Stomach (tissue), 8 donors: ENCODE measurements at regions not wholly inside any gene's neighbourhood (a gene's known extent, or its start where the extent isn't known, plus 50 kb on each side); places are given as distances from the start of the nearest gene placed in this dataset.

ENCODE experiments used
- DNase-seq, 2 donors: peaks; one replicate each; pipeline versions ENCODE4 v3.0.0 to v3.0.0-alpha.2; 2013 to 2019
- H3K27ac ChIP-seq, 5 donors: fragments of 200-600 bp in 4 of 5; sonication (generic) in 4 of 5; one replicate each; pipeline ENCODE4 v1.5.1; 2013 to 2019; ENCODE audit warnings: mild to moderate bottlenecking in 1 of 5, moderate library complexity in 1 of 5
- H3K27me3 ChIP-seq, 3 donors: fragments of 200-600 bp; sonication (generic); one replicate each; pipeline ENCODE4 v1.5.1; 2017 to 2019; ENCODE audit warnings: mixed run types in 1 of 3
- H3K36me3 ChIP-seq, 4 donors: fragments of 200-600 bp; sonication (generic); 1 replicate in 3 of 4; 2 replicates in 1 of 4; pipeline ENCODE4 v1.5.1; 2016 to 2019
- H3K4me1 ChIP-seq, 4 donors: fragments of 200-600 bp; sonication (generic); one replicate each; pipeline ENCODE4 v1.5.1; 2016 to 2019
- H3K4me3 ChIP-seq, 4 donors: fragments of 200-600 bp; sonication (generic) in 3 of 4; one replicate each; pipeline ENCODE4 v1.5.1; 2016 to 2019; ENCODE audit warnings: mild to moderate bottlenecking in 1 of 4
- H3K9me3 ChIP-seq, 4 donors: fragments of 200-600 bp; sonication (generic); one replicate each; pipeline ENCODE4 v1.5.1; 2016 to 2019
- CTCF ChIP-seq, 7 experiments: fragments of 450-650 bp in 4 of 7; fragments of 200-600 bp in 3 of 7; sonication (generic) in 3 of 7; IDR thresholded peaks; one replicate each; pipeline ENCODE4 v1.5.1; 2016 to 2019; ENCODE audit warnings: antibody characterized with exemption in 7 of 7, control low read depth in 2 of 7, mild to moderate bottlenecking in 1 of 7
- EP300 ChIP-seq: sonication (generic); formaldehyde crosslinking; IDR thresholded peaks from one replicate; pipeline ENCODE4 v1.6.1; 2017; ENCODE audit warnings: antibody characterized with exemption
- POLR2A ChIP-seq, 4 donors: fragments of 450-650 bp; IDR thresholded peaks; one replicate each; pipeline ENCODE4 v1.6.1; 2016; ENCODE audit warnings: antibody characterized with exemption in 4 of 4, control low read depth in 2 of 4, mild to moderate bottlenecking in 1 of 4, moderate library complexity in 1 of 4
- POLR2AphosphoS5 ChIP-seq, 3 donors: sonication (generic); formaldehyde crosslinking; IDR thresholded peaks; one replicate each; pipeline ENCODE4 v1.6.1; 2016; ENCODE audit warnings: antibody characterized with exemption in 3 of 3
- WGBS, 5 donors: extraction: QIAGEN DNeasy Blood & Tissue Kit in 3 of 5; methylation state at CpG; one replicate each; pipeline versions ENCODE4 v1.1.5 to v1.1.7; 2013 to 2018; 5-methylcytosine and 5-hydroxymethylcytosine counted together
- intact Hi-C: fragments of 100-400 bp; cut with DNase I; formaldehyde crosslinking; loops from one replicate; pipeline ENCODE4 v1.15.1; 2023; ENCODE audit warnings: low total_unique reads
- donor health status: healthy with polysubstance abuse.
- donor health status: Bipolar disorder and iron deficiency.
- donor health status: healthy.

- Histone ChIP-seq H3K27me3 (no peaks in the 10 kb centered on the region), H3K36me3 (no peaks in the 10 kb centered on the region), H3K4me3 (no peak overlapping the region), H3K27ac (no peak overlapping the region), H3K4me1 (no peaks in the 10 kb centered on the region), H3K9me3 (peaks cover 0 to 6% (median 2%) of the 10 kb centered on the region in 4 donors)
- 64 to 83% (median 75%) methylated on average over 2 of the region's 2 CpGs for WGBS, 5 donors
- intact Hi-C loops, result no loop called here
- DNase-seq, result no peak
- TF ChIP-seq EP300 (no peak), POLR2A (IDR thresholded peaks at IDR 0.05) (no peak), POLR2AphosphoS5 (IDR thresholded peaks at IDR 0.05) (no peak), CTCF (IDR thresholded peaks at IDR 0.05) (no peak)
These were observed 942.6 kb upstream of the PRMT6 start for GRCh38 chr1:106113851-106114250.

DNA sequence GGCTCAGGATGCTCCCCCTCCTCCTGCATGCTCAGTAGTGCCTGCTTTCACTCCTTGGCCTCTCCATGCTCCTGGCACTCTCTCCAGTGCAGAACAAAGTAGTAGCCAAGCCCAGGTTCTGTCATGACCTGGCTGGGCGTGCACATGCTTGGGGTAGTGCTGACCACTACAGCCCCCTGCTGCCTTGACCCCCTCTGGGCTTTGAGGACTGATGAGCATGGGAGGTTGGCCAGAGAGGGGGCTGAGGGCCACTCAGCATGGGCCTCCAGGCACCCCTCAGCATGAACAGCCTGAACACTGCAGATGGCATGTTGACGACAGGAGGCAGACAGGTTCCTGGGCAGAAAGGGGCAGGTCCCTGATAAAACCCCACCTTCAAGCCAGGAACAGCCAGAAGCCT lies 935.7 kb upstream of the PRMT6 start:
- no peak for TF ChIP-seq EP300
- no peak for TF ChIP-seq POLR2AphosphoS5 (IDR thresholded peaks at IDR 0.05)
- TF ChIP-seq CTCF (IDR thresholded peaks at IDR 0.05), result no peak
- no peak for TF ChIP-seq POLR2A (IDR thresholded peaks at IDR 0.05)
- H3K4me3 ChIP-seq, result no peak overlapping the region
- WGBS, 5 donors, result 65 to 100% (median 76%) methylated on average over 1 to 2 of the region's 2 CpGs
- no peaks in the 10 kb centered on the region for H3K36me3 ChIP-seq
- peaks cover 0 to 33% (median 16%) of the 10 kb centered on the region in 4 donors for H3K9me3 ChIP-seq
- DNase-seq, result no peak
- intact Hi-C loops, result no loop called here
- H3K27ac ChIP-seq, result no peak overlapping the region
- no peaks in the 10 kb centered on the region for H3K4me1 ChIP-seq
- H3K27me3 ChIP-seq, result no peaks in the 10 kb centered on the region

DNA sequence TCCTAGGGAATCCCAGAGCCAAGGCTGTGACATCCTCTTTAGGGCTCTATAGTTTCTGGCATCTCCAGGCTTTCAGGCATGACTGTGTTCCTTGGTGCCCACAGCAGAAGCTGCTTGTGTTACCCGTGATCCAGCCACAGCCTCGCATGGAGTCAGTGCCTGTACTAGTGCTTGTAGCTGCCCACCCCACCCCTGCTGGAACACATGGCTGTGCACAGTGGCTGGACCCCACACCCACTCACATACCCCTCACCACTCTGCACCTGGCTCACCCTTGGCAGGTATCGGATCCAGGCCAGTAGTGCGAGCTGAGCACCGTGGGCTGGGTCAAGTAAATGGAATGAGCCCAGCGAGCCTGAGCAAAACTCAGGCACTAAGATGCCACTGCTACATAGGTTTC lies 934.7 kb upstream of the PRMT6 start:
- Histone ChIP-seq H3K9me3 (peaks cover 0 to 33% (median 16%) of the 10 kb centered on the region in 4 donors), H3K27me3 (no peaks in the 10 kb centered on the region), H3K36me3 (no peaks in the 10 kb centered on the region), H3K27ac (no peak overlapping the region), H3K4me3 (no peak overlapping the region), H3K4me1 (no peaks in the 10 kb centered on the region)
- no peak for TF ChIP-seq EP300
- TF ChIP-seq POLR2AphosphoS5 (IDR thresholded peaks at IDR 0.05), result no peak
- TF ChIP-seq CTCF (IDR thresholded peaks at IDR 0.05), result no peak
- TF ChIP-seq POLR2A (IDR thresholded peaks at IDR 0.05), result no peak
- WGBS, 5 donors, result 86 to 95% (median 92%) methylated on average over 6 of the region's 6 CpGs
- no peak for DNase-seq
- intact Hi-C loops, result no loop called here

GRCh38 chr1:106134561-106134960 lies 921.9 kb upstream of the PRMT6 start:
- Histone ChIP-seq H3K4me1 (no peaks in the 10 kb centered on the region), H3K9me3 (no peaks in the 10 kb centered on the region), H3K27ac (no peak overlapping the region), H3K36me3 (no peaks in the 10 kb centered on the region), H3K4me3 (no peak overlapping the region), H3K27me3 (no peaks in the 10 kb centered on the region)
- intact Hi-C loops, result no loop called here
- no peak for DNase-seq
- TF ChIP-seq CTCF (IDR thresholded peaks at IDR 0.05), result no peak
- no peak for TF ChIP-seq POLR2AphosphoS5 (IDR thresholded peaks at IDR 0.05)
- no peak for TF ChIP-seq EP300
- no peak for TF ChIP-seq POLR2A (IDR thresholded peaks at IDR 0.05)
- WGBS, 5 donors, result 19 to 40% (median 26%) methylated on average over 3 of the region's 3 CpGs
